Thyroid gland (tissue), 4 donors: ENCODE measurements at regions not wholly inside any gene's neighbourhood (a gene's known extent, or its start where the extent isn't known, plus 50 kb on each side); places are given as distances from the start of the nearest gene placed in this dataset.

Source experiments
- CTCF ChIP-seq, 6 experiments: fragments of 200-600 bp in 3 of 6; fragments of 450-650 bp in 3 of 6; sonication (generic) in 3 of 6; IDR thresholded peaks; one replicate each; pipeline ENCODE4 v1.5.1; 2016 to 2019; ENCODE audit warnings: antibody characterized with exemption in 6 of 6, mild to moderate bottlenecking in 2 of 6, inconsistent platforms in 1 of 6, moderate library complexity in 1 of 6
- POLR2A ChIP-seq, 2 donors: fragments of 450-650 bp; IDR thresholded peaks; one replicate each; pipeline ENCODE4 v1.6.1; 2017; ENCODE audit warnings: antibody characterized with exemption in 2 of 2, mild to moderate bottlenecking in 2 of 2, moderate library complexity in 1 of 2

DNA sequence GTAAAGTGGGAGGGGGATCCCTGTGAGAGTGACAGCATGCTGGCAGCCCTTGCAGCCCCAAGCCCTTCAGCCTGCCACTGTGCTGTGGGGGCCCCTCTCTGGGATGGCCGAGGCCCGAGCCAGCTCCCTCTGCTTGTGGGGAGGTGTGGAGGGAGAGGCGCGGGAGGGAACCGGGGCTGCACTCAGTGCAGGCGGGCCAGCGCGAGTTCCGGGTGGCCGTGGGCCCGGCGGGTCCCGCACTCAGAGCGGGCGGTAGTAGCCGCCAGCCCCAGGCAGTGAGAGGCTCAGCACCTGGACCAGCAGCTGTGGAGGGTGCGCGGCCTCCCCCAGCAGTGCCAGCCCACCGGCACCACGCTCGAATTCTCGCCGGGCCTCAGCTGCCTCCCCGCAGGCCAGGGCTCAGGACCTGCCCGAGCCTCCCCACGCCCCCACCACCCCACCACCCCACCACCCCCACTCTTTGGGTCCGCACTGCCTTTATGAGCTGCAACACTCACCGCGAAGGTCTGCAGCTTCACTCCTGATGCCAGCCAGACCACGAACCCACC lies 208.1 kb downstream of the CDH19 start:
- no peak for TF ChIP-seq CTCF (IDR thresholded peaks at IDR 0.05)
- TF ChIP-seq POLR2A (IDR thresholded peaks at IDR 0.05), result no peak
